Fibroblast of lung (primary cell): ENCODE measurements at regions not wholly inside any gene's neighbourhood (a gene's known extent, or its start where the extent isn't known, plus 50 kb on each side); places are given as distances from the start of the nearest gene placed in this dataset.
"Not testable (repeated sequence)": the region's sequence is repeated elsewhere in the genome, so short reads cannot be mapped to it uniquely, and the experiment has no call there.

Experiments used
- DNase-seq, 2 donors: peaks; one replicate each; pipeline versions ENCODE4 v3.0.0 to v3.0.0-alpha.2; 2010; ENCODE audit warnings: low read depth in 2 of 2
- H2AFZ ChIP-seq: 2 replicates; pipeline ENCODE4 v1.5.1; 2012; ENCODE audit warnings: low read length, control low read depth, inconsistent platforms
- H3K27ac ChIP-seq: 2 replicates; pipeline ENCODE4 v1.5.1; 2011; ENCODE audit warnings: low read length, control low read depth; ENCODE audit not compliant: insufficient read depth
- H3K27me3 ChIP-seq: 2 replicates; pipeline ENCODE4 v1.5.1; 2011; ENCODE audit warnings: mild to moderate bottlenecking, low read length; ENCODE audit not compliant: control insufficient read depth, insufficient read depth
- H3K36me3 ChIP-seq: 2 replicates; pipeline ENCODE4 v1.5.1; 2011; ENCODE audit warnings: low read length; ENCODE audit not compliant: control insufficient read depth, insufficient read depth
- H3K4me1 ChIP-seq: 2 replicates; pipeline ENCODE4 v1.5.1; 2011; ENCODE audit warnings: low read length; ENCODE audit not compliant: control insufficient read depth, insufficient read depth; ENCODE audit errors: extremely low read depth
- H3K4me2 ChIP-seq: 2 replicates; pipeline ENCODE4 v1.5.1; 2011; ENCODE audit warnings: low read length, control low read depth; ENCODE audit not compliant: insufficient read depth; ENCODE audit errors: extremely low read depth
- H3K4me3 ChIP-seq, 4 experiments: fragments of 200-600 bp in 1 of 4; sonication (generic) in 1 of 4; replicated peaks in 1 of 4; 2 replicates each; pipeline ENCODE4 v1.5.1; 2011 to 2016; ENCODE audit warnings: low read length in 4 of 4, low read depth in 3 of 4, mild to moderate bottlenecking in 3 of 4, control low read depth in 2 of 4, inconsistent platforms in 1 of 4, mixed read lengths in 1 of 4; ENCODE audit not compliant: insufficient read depth in 1 of 4; ENCODE audit errors: control extremely low read depth in 1 of 4
- H3K79me2 ChIP-seq: 2 replicates; pipeline ENCODE4 v1.5.1; 2012; ENCODE audit warnings: mild to moderate bottlenecking, low read length, inconsistent platforms; ENCODE audit not compliant: control insufficient read depth, insufficient read depth
- H3K9ac ChIP-seq: 2 replicates; pipeline ENCODE4 v1.5.1; 2011; ENCODE audit warnings: mild to moderate bottlenecking, low read length, control low read depth; ENCODE audit not compliant: insufficient read depth
- H3K9me3 ChIP-seq: 2 replicates; pipeline ENCODE4 v1.5.1; 2012; ENCODE audit warnings: low read depth, low read length; ENCODE audit not compliant: control insufficient read depth, insufficient read depth
- H4K20me1 ChIP-seq: 2 replicates; pipeline ENCODE4 v1.5.1; 2011; ENCODE audit warnings: low read length; ENCODE audit not compliant: control insufficient read depth, insufficient read depth; ENCODE audit errors: extremely low read depth

GRCh38 chr15:44817797-44818196 is 81.5 kb downstream of the TRIM69 start:
- not testable (repeated sequence) for H3K9me3 ChIP-seq, H3K9ac ChIP-seq, H3K4me2 ChIP-seq, H3K36me3 ChIP-seq, H3K4me1 ChIP-seq, H3K79me2 ChIP-seq, H4K20me1 ChIP-seq, H2AFZ ChIP-seq, H3K27me3 ChIP-seq, DNase-seq, H3K4me3 ChIP-seq, H3K27ac ChIP-seq

- not testable (repeated sequence) for H3K4me2 ChIP-seq, H3K4me1 ChIP-seq, H4K20me1 ChIP-seq, H3K27ac ChIP-seq, H2AFZ ChIP-seq, H3K9ac ChIP-seq, H3K36me3 ChIP-seq, H3K79me2 ChIP-seq, H3K9me3 ChIP-seq, H3K27me3 ChIP-seq, H3K4me3 ChIP-seq
- peak; percentile 11 for DNase-seq
These were observed 83.1 kb downstream of the TRIM69 start for GRCh38 chr15:44819331-44819987.

DNA sequence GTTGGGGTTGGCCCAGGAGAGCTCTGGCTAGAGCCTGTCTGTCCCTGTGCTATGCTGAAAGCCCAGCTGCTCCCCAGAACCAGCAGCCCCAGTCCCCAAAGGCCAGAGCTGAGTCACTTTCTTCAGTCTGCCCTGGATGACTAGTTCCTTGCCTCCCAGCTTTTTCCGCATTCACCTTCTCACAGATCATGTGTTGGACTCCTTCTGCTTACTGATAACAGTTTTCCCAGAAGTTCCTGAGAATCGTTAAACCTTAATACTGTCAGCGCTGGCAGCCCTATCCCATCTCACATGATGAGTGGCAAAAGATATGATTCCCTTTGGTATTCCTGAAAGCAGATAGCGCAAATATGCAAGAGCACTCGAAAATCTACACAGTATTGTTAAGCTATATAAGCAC is 84.2 kb downstream of the TRIM69 start:
- H4K20me1 ChIP-seq: not testable (repeated sequence)

GRCh38 chr15:44820967-44821366 is 84.6 kb downstream of the TRIM69 start:
- not testable (repeated sequence) for H3K4me3 ChIP-seq, H3K27me3 ChIP-seq, DNase-seq, H3K4me2 ChIP-seq, H3K36me3 ChIP-seq, H4K20me1 ChIP-seq, H3K4me1 ChIP-seq, H3K9me3 ChIP-seq, H2AFZ ChIP-seq, H3K79me2 ChIP-seq, H3K27ac ChIP-seq, H3K9ac ChIP-seq

More for the DNA sequence above, 84.2 kb downstream of the TRIM69 start:
- not testable (repeated sequence) for H3K4me1 ChIP-seq, H3K4me2 ChIP-seq, H3K79me2 ChIP-seq, H3K36me3 ChIP-seq, H3K4me3 ChIP-seq, DNase-seq, H3K9ac ChIP-seq, H2AFZ ChIP-seq, H3K27me3 ChIP-seq, H3K9me3 ChIP-seq, H3K27ac ChIP-seq

GRCh38 chr15:44824277-44825145 is 88.2 kb downstream of the TRIM69 start:
- H3K9me3 ChIP-seq, H3K79me2 ChIP-seq, H3K4me3 ChIP-seq, H3K27me3 ChIP-seq, H3K9ac ChIP-seq, H3K27ac ChIP-seq, H3K36me3 ChIP-seq, DNase-seq, H3K4me1 ChIP-seq, H4K20me1 ChIP-seq, H2AFZ ChIP-seq, H3K4me2 ChIP-seq: not testable (repeated sequence)

- not testable (repeated sequence) for H2AFZ ChIP-seq, H3K9me3 ChIP-seq, H3K27ac ChIP-seq, H3K79me2 ChIP-seq, H3K9ac ChIP-seq, DNase-seq, H4K20me1 ChIP-seq, H3K4me3 ChIP-seq, H3K27me3 ChIP-seq, H3K4me1 ChIP-seq, H3K4me2 ChIP-seq, H3K36me3 ChIP-seq
These were observed 90.3 kb downstream of the TRIM69 start for GRCh38 chr15:44826583-44826982.
